T-helper 17 cell (primary cell): ENCODE measurements at regions not wholly inside any gene's neighbourhood (a gene's known extent, or its start where the extent isn't known, plus 50 kb on each side); places are given as distances from the start of the nearest gene placed in this dataset.

Experiments used
- ATAC-seq: fragments of 150-1000 bp; cut with Tn5 transposase; 2 replicates; pipeline ENCODE4 v1.10.0; 2021; ENCODE audit warnings: mild to moderate bottlenecking, moderate library complexity
- DNase-seq, 3 donors: peaks; one replicate each; pipeline versions ENCODE4 v3.0.0 to v3.0.0-alpha.2; 2020 to 2021
- H3K9me3 ChIP-seq: one replicate; pipeline ENCODE4 v1.7.0; 2013; ENCODE audit warnings: low read length, mild to moderate bottlenecking; ENCODE audit not compliant: control insufficient read depth, poor library complexity, severe bottlenecking
- H3K27ac Mint-ChIP-seq: one replicate; pipeline ENCODE4 v1.8.0; 2022; ENCODE audit warnings: mild to moderate bottlenecking, moderate library complexity, mixed read lengths
- H3K27me3 Mint-ChIP-seq: one replicate; pipeline ENCODE4 v1.8.0; 2022; ENCODE audit warnings: mixed read lengths
- H3K36me3 Mint-ChIP-seq: one replicate; pipeline ENCODE4 v1.8.0; 2022; ENCODE audit warnings: low read depth, mixed read lengths
- H3K4me1 Mint-ChIP-seq: one replicate; pipeline ENCODE4 v1.8.0; 2022; ENCODE audit warnings: mild to moderate bottlenecking, mixed read lengths
- H3K4me3 Mint-ChIP-seq: one replicate; pipeline ENCODE4 v1.8.0; 2022; ENCODE audit warnings: mild to moderate bottlenecking, moderate library complexity, mixed read lengths

GRCh38 chr6:108760126-108761050 lies 87.8 kb upstream of the ARMC2 start:
- DNase-seq (no peak), ATAC-seq (no peak)
- Mint-ChIP-seq H3K27ac (no peak overlapping the region), H3K4me3 (no peak overlapping the region), H3K36me3 (peaks cover 5% of the 10 kb centered on the region), H3K27me3 (peaks cover 25% of the 10 kb centered on the region), H3K4me1 (peaks cover 7% of the 10 kb centered on the region)
- no peaks in the 10 kb centered on the region for H3K9me3 ChIP-seq

GRCh38 chr6:108762394-108762793 lies 85.8 kb upstream of the ARMC2 start:
- Mint-ChIP-seq H3K27ac (no peak overlapping the region), H3K4me3 (no peak overlapping the region), H3K27me3 (peaks cover 25% of the 10 kb centered on the region), H3K4me1 (peaks cover 7% of the 10 kb centered on the region), H3K36me3 (peaks cover 5% of the 10 kb centered on the region)
- H3K9me3 ChIP-seq, result no peaks in the 10 kb centered on the region
- DNase-seq (no peak), ATAC-seq (no peak)

GRCh38 chr6:108763931-108764579 lies 84.2 kb upstream of the ARMC2 start:
- Mint-ChIP-seq H3K36me3 (peaks cover 7% of the 10 kb centered on the region), H3K27ac (no peak overlapping the region), H3K4me3 (no peak overlapping the region), H3K27me3 (peaks cover 28% of the 10 kb centered on the region), H3K4me1 (peaks cover 11% of the 10 kb centered on the region)
- no peak for DNase-seq
- no peaks in the 10 kb centered on the region for H3K9me3 ChIP-seq
- no peak for ATAC-seq

GRCh38 chr6:108764580-108764950 lies 83.7 kb upstream of the ARMC2 start:
- peaks cover 11% of the 10 kb centered on the region for H3K4me1 Mint-ChIP-seq
- H3K4me3 Mint-ChIP-seq, result no peak overlapping the region
- peaks cover 23% of the 10 kb centered on the region for H3K27me3 Mint-ChIP-seq
- no peak overlapping the region for H3K27ac Mint-ChIP-seq
- peaks cover 7% of the 10 kb centered on the region for H3K36me3 Mint-ChIP-seq
- H3K9me3 ChIP-seq, result no peaks in the 10 kb centered on the region
- DNase-seq, result no peak
- ATAC-seq, result no peak

GRCh38 chr6:108765495-108765894 lies 82.7 kb upstream of the ARMC2 start:
- no peak for DNase-seq
- H3K9me3 ChIP-seq, result no peaks in the 10 kb centered on the region
- Mint-ChIP-seq H3K27me3 (peaks cover 20% of the 10 kb centered on the region), H3K4me3 (no peak overlapping the region), H3K36me3 (peaks cover 7% of the 10 kb centered on the region), H3K27ac (no peak overlapping the region), H3K4me1 (peaks cover 11% of the 10 kb centered on the region)
- no peak for ATAC-seq

- no peak overlapping the region for H3K27ac Mint-ChIP-seq
- H3K27me3 Mint-ChIP-seq, result peaks cover 18% of the 10 kb centered on the region
- H3K36me3 Mint-ChIP-seq, result peaks cover 6% of the 10 kb centered on the region
- DNase-seq (no peak), ATAC-seq (no peak)
- no peak overlapping the region for H3K4me3 Mint-ChIP-seq
- H3K4me1 Mint-ChIP-seq, result peaks cover 8% of the 10 kb centered on the region
- no peaks in the 10 kb centered on the region for H3K9me3 ChIP-seq
Measured at GRCh38 chr6:108766419-108766818, 81.8 kb upstream of the ARMC2 start.

GRCh38 chr6:108766886-108767285 lies 81.3 kb upstream of the ARMC2 start:
- peaks cover 5% of the 10 kb centered on the region for H3K36me3 Mint-ChIP-seq
- no peak for ATAC-seq

GRCh38 chr6:108767418-108768165 lies 80.6 kb upstream of the ARMC2 start:
- Mint-ChIP-seq H3K4me1 (peaks cover 8% of the 10 kb centered on the region), H3K4me3 (no peak overlapping the region), H3K27me3 (peaks cover 18% of the 10 kb centered on the region), H3K27ac (no peak overlapping the region), H3K36me3 (peaks cover 5% of the 10 kb centered on the region)
- ATAC-seq (no peak), DNase-seq (no peak)
- no peaks in the 10 kb centered on the region for H3K9me3 ChIP-seq

More at GRCh38 chr6:108766886-108767285, 81.3 kb upstream of the ARMC2 start:
- no peak overlapping the region for H3K27ac Mint-ChIP-seq
- DNase-seq, result no peak
- peaks cover 8% of the 10 kb centered on the region for H3K4me1 Mint-ChIP-seq
- H3K4me3 Mint-ChIP-seq, result no peak overlapping the region
- no peaks in the 10 kb centered on the region for H3K9me3 ChIP-seq
- peaks cover 18% of the 10 kb centered on the region for H3K27me3 Mint-ChIP-seq

- no peaks in the 10 kb centered on the region for H3K9me3 ChIP-seq
- ATAC-seq (no peak), DNase-seq (no peak)
- Mint-ChIP-seq H3K4me3 (no peak overlapping the region), H3K27me3 (peaks cover 18% of the 10 kb centered on the region), H3K36me3 (peaks cover 4% of the 10 kb centered on the region), H3K27ac (no peak overlapping the region), H3K4me1 (peaks cover 7% of the 10 kb centered on the region)
Measured at GRCh38 chr6:108768166-108768555, 80.1 kb upstream of the ARMC2 start.

- Mint-ChIP-seq H3K4me1 (peaks cover 4% of the 10 kb centered on the region), H3K36me3 (peaks cover 2% of the 10 kb centered on the region), H3K27me3 (peaks cover 10% of the 10 kb centered on the region), H3K4me3 (no peak overlapping the region), H3K27ac (no peak overlapping the region)
- H3K9me3 ChIP-seq, result no peaks in the 10 kb centered on the region
- DNase-seq (no peak), ATAC-seq (no peak)
Measured at GRCh38 chr6:108768792-108769524, 79.3 kb upstream of the ARMC2 start.

- H3K27ac Mint-ChIP-seq, result no peak overlapping the region
- H3K36me3 Mint-ChIP-seq, result peaks cover 2% of the 10 kb centered on the region
- peaks cover 5% of the 10 kb centered on the region for H3K27me3 Mint-ChIP-seq
- H3K4me3 Mint-ChIP-seq, result no peak overlapping the region
- no peak for ATAC-seq
- no peaks in the 10 kb centered on the region for H3K9me3 ChIP-seq
- H3K4me1 Mint-ChIP-seq, result peaks cover 4% of the 10 kb centered on the region
- no peak for DNase-seq
Measured at GRCh38 chr6:108771421-108771820, 76.8 kb upstream of the ARMC2 start.

- ATAC-seq (no peak), DNase-seq (no peak)
- Mint-ChIP-seq H3K27me3 (no peaks in the 10 kb centered on the region), H3K4me1 (no peaks in the 10 kb centered on the region), H3K4me3 (no peak overlapping the region), H3K36me3 (no peaks in the 10 kb centered on the region), H3K27ac (no peak overlapping the region)
- no peaks in the 10 kb centered on the region for H3K9me3 ChIP-seq
Measured at GRCh38 chr6:108774555-108774954, 73.7 kb upstream of the ARMC2 start.

GRCh38 chr6:108777536-108777935 lies 70.7 kb upstream of the ARMC2 start:
- Mint-ChIP-seq H3K4me1 (peaks cover 8% of the 10 kb centered on the region), H3K27ac (no peak overlapping the region), H3K4me3 (no peak overlapping the region), H3K27me3 (peaks cover 6% of the 10 kb centered on the region), H3K36me3 (no peaks in the 10 kb centered on the region)
- DNase-seq (no peak), ATAC-seq (no peak)
- no peaks in the 10 kb centered on the region for H3K9me3 ChIP-seq
